NCI-H69 (cell line): ENCODE measurements at regions not wholly inside any gene's neighbourhood (a gene's known extent, or its start where the extent isn't known, plus 50 kb on each side); places are given as distances from the start of the nearest gene placed in this dataset.
"Not testable (repeated sequence)": the region's sequence is repeated elsewhere in the genome, so short reads cannot be mapped to it uniquely, and the experiment has no call there.

Experiments
- DNase-seq: peaks from one replicate; lab custom pipeline; 2025; lab: John Stamatoyannopoulos, UW

DNA sequence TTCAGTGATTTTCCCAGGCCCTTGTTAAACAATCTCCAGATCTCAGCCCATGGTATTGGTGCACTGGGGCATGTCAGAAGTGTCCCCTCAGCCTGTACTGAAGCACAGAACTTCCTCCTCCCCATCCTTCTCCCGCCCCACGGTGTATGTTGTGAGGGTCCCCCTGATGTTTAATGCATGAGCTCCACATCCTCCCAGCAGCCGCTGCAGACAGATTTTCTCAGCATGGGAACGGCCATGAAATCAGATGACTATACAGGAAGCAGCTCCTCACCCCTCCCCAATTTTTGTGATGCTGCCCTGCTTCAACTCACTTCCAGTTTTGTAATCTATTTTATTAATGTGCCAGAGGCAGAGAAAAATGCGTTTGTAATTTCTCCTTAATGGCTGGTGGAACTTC, 406.0 kb downstream of the MIAT start:
- no peak for DNase-seq

DNA sequence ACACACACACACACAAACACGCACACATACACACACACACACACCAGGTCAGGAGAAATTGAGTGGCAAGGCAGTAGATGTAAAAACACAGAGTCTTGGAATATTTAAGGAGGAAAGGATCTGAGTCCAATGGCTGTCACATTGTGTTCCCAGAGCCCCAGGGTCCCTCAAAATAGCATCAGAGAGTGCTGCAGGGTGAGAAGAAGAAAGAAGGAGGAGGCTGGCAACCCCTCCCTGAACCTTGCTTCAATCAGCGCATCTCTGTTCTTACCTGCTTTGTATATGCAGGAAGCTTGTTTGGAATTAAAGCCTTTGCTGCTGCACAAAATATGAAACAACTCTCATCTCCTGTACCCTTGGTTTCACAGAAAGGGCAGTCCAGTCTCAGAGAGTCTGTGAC, 406.5 kb downstream of the MIAT start:
- no peak for DNase-seq

DNA sequence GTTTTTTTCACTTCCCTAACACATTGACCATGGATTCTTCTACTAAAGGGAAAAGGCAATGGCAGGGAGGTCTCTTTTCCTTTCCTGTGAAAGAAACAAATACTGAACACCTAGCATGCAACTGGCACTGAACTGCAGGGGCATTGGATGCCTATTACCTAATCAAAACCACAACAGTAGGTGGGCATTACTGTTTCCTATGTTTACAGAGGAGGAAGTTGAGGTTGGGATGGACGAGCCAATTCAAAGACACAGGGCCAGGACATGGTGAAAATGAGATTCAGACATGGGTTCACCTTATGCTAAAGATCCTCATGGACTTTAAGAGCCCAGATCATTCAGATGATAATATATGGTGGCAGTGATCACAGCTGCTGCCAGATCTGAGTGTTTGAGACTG, 407.0 kb downstream of the MIAT start:
- no peak for DNase-seq

DNA sequence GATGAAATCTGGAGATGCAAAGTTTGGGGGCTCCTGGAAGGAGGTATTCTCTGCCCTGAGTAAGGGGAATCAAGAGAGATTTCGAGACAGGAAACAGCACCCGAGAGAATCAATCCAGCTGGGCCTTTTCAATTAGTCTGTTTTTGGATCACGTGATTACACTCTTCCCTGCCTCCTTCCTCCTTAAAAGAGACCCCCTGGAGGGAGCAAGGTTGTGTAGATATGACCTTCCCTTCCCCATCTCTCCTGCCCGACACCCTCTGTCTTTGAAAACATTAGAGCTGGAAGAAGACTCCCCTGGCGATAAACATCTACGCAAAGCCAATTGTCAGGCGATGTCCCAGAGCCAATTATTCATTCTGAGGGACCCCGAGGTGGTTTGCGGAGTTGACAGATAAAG, 407.9 kb downstream of the MIAT start:
- peak; percentile 22 for DNase-seq

DNA sequence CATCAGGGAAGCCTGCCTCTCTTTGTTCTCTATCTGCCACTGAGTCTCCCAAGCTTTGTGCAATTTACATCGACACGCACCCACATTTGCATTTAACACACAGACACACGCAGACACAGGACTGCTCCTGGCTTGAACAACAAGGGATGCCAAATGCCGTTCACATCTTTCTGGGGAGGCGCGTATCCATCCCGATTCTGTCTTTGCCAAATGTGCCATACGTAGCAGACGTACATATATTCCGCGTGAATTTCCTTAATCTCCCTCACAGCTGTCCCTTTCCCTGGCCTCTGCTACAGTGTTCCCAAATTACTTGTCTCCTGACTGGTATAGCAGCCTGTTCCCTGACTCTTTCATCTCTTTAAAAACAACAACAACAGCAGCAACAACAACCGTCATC, 409.5 kb downstream of the MIAT start:
- no peak for DNase-seq

DNA sequence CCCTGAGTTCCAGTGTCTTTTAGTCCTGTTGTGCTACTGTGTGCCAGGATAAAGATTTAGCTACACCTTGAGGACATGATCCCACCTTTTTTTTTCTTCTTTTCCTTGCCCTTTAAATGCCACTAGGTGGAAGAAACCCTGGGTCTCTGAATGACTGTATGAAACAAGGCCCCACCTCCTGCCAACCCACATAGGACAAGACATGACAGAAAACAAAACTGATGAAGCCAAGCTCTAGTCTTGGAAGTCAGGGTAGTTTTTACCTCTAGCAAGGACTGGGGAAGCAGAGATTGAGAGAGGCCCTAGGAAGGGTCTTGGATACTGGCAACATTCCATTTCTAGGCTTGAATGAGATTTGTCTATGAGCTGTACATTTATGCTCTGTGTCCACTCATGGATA, 410.7 kb downstream of the MIAT start:
- DNase-seq = no peak

DNA sequence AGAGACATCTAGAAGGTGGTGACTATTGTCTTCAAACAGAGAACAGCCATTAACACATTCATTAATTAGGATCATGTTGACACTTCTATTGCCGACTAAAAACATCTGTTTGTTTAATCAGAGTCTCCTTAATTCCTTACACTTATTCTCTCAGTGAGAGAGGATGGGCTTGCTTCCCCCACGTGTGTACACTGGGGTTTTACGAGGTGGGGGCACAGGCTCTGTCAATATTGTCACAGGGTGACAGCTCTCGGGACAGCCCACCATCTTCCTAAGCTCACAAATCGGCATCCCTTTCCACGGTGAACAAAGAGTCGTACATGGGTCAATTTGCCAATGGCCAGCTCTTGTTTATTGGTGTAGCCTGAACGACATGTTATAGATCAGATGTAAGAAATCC, 413.2 kb downstream of the MIAT start:
- no peak for DNase-seq

DNA sequence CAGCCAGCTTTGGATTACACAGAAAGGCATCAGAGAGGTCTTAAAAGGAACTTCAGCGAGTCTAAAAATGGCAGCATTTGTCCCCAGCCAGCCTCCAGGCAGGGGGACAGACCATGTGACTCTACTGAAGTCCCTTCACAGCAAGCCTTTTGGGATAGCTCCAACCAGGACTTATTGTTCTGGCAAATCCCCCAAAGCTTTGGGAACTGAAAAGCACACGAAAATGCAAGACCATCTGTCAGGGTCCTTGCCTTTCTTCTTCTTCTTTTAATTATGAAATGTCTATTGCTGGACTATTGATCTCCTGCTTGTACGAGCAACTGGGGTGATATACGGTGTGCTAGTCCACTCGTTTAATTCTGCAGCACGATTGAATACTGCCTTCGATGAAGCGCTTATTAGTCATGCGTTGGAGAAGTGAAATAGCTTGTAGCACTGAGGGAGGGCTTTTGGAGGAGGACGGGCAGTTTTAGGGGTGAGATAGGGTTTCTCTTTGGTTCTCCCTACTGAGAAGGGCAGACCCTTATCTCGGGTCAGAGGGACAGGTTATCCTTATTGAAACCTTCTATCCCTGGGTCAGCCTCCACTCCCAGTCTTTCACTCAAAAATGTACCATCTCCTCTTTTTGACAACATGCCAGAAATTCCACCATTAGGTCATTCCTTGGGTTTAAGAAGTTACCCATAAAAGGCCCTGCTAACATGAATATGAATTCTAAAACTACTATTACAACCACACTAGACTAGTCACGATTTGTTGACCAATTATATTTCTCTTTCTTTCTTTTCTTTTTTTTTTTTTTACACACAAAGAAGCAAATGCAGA, 416.4 kb downstream of the MIAT start:
- DNase-seq = no peak

DNA sequence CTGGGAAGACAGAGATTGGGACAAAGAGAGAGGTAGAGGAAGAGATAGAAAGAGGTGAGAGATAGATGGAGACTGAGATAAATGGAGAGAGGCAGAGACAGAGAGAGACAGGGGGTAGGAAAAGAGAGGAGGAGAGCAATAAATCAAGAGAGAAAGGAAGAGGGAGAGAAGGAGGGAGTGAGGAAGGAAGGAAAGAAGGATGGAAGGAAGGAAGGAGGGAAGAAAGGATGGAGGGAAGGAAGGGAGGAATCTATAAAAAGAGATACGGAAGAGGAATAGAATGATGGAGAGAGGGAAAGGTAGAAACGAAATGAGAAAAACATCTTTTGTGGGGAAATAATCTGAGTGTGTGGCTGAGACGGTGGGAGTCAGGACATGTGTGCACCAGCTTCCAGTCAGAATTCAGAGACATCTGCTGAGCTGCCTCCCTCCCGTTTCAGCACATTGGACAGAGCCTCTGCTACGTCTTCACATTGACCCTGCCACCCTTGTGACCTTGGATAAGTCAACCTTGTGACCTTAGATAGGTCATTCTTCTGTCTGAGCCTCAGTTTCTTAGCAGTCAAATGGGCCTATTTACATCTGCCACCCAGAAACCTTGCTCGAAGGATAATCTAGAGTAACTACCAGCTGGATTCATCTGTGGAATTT, 417.8 kb downstream of the MIAT start:
- DNase-seq = no peak

DNA sequence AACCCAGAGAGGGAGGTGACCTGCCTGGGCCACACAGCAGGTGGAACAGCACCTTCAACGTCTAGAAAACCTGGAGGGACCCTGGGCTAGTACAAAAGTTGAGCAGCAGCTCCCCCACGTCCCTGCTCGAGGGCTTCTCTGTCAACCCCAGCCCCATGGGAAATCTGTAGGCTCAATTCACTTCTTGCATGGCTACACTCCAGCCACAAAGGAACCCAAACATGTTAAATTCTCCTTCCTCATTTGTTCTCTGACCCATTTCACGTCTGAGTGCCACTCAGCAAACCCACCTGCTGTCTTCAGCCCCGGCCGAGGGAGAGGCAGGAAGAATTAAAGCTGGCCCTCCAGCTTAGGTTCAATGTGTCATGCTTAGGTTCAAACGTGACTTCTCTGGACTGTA, 418.5 kb downstream of the MIAT start:
- DNase-seq = no peak

DNA sequence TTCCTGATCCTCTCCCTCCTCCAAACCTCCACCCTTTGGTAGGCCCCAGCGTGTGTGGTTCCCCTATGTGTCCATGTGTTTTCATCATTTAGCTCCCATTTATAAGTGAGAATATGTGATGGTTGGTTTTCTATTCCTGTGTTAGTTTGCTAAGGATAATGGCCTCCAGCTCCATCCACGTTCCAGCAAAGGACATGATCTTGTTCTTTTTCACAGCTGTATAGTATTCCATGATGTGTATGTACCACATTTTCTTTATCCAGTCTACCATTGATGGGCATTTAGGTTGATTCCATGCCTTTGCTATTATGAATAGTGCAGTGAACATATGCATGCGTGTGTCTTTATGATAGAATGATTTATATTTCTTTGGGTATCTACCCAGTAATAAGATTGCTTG, 420.7 kb downstream of the MIAT start:
- DNase-seq = not testable (repeated sequence)

DNA sequence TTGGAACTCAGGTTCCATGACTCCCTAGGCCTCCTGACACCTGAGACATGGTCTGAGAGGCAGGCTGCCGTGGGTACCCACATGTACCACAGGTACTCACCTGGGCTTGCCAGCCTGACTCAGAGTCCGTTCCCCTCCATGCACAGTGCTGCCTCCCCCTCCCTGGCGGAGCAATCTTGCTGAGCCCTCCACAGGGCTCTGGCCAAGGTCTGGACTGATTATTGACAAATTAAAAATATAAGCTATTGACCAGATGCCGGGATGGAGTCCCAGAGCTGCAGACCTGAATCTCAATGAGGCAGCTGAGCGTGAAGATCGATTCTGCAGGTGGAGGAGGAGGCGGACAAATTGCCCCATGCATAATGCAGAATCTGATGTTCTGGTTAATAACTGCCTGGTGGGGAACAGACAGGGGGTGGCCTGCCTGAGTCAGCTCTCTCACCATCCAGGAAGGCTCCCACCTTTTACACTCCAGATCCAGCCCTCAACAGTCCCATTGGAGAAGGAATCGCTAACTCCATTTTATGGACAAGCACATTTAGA, 422.7 kb downstream of the MIAT start:
- DNase-seq = no peak

DNA sequence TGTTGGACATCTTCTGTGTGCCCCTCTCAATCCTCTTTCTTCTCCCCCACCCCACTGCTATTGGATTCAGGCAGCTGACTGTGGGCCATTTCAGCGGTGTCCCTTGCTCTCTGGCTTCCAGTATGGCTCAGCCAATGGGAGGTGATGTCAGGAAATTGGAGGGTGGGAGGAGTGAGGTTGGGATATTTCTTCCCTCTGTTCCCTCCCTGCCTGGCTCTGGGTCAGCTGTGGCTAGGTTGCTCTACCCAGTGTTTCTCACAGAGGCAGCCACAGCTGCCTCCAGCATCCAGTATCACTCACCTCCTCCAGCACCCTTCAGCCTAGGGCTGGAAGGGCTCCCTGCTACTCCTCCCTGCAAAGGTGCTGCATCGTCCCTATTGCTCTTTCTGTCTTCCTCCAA, 423.5 kb downstream of the MIAT start:
- DNase-seq = no peak

DNA sequence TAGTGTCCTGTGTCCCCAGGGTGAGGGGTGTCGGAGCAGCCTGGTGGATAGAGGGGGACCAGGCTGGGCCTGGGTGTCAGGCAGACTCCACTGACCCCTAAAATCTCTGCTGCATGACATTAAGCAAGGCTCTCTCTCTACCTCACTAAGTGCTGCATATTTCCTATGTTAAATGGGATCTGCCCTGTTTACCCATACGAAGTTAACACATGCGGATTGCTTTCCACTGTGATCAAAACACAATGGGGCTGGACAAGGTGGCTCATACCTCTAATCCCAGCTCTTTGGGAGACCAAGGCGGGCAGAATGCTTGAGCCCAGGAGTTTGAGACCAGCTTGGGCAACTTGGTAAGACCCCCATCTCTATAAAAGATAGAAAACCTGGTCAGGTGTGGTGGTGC, 426.2 kb downstream of the MIAT start:
- no peak for DNase-seq

DNA sequence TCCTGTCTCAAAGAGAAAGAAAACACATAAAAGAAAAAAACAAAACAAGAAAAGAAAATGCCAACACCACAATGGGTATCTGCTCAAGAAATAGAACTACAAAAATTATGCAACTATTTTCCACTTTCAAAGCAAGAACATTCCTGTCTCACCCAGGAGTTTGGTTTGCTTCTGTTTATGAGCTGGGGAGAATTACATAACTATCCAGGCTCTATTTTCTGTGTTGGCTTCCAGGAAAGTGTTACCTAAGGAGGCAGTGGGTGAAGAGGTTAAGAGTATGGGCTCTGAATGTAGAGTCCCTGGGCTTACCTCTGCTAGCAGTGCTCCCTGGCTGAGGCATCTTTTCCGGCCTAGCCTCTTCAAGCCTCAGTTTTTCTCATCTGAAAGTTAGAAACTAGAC, 426.7 kb downstream of the MIAT start:
- no peak for DNase-seq

DNA sequence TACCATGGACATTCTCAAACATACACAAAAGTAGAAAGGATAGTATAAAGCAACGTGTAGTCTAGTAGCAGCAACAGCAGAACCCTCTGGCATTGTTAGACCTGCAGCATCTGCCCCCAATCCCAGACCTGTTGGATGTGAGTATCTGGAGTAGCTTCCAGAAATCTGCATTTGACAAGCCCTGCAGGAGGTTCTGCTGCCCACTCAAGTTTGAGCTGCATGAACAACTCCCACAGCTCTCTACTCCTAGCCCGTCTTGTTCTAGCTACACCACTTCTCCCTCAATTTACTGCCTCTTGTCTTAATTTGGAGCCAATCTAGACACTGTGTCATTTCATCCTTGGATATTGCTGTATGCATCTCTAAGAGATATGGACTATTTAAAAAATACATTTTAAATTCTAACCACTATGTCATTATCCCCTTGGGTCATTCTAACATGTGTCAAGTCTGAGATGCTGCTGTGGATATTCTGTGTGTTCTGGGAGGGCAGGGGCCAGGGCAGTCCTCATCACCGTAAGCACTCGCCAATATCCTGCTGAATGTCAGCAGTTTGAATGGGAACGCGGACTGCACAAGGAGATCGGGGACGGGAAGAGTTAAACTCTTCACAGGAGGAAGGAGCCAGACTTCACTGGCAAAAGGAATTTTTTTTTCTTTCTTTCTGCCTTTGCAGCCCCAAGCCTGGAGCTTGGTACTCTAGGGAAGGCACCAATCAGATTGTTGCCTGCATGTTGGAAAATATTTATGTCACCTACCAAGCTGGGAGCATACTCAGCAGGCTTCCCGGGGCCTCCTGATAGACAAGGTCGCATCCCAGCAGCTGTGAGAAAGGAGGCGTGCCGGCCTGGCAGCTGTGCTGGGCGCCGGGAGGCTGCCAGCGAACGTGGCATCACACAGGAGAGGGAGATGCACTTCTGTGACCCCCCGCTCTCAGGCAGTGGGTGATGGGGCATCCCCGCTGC, 429.0 kb downstream of the MIAT start:
- no peak for DNase-seq

DNA sequence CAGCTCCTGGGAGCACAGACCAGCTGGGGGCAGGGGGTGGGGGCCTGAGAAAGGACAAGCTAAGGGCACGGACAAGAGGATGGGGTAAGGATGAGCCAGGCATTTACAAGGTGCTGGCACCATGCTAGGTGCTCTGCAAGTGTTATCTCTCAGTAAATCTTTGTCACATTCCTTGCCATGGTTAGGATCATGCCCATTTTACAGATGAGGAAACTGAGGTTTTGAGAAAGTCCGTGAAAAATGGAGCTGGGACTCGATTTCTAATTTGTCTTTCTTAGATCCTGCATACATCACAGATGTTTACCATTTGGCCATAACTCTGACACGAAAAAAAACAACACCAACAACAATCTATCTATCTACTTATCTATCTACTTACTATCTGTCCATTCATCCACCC, 429.7 kb downstream of the MIAT start:
- DNase-seq = no peak

DNA sequence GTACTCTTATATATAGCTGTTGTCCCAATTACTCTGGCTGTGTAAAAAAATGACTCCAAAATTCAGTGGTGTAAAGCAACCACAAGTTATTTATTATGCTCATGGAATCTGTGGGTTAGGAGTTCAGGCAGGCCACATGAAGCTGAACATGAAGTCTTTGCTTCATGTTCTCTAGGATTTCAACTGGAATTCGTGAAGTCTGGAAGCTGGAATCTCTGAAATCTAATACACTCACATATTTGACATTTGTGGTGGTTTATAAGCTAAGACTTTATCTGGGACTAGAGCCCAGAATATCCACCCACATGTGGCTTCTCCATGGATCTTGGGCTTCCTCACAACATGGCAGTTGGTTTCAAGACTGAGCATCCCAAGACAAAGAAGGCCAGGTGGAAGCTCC, 430.6 kb downstream of the MIAT start:
- no peak for DNase-seq

DNA sequence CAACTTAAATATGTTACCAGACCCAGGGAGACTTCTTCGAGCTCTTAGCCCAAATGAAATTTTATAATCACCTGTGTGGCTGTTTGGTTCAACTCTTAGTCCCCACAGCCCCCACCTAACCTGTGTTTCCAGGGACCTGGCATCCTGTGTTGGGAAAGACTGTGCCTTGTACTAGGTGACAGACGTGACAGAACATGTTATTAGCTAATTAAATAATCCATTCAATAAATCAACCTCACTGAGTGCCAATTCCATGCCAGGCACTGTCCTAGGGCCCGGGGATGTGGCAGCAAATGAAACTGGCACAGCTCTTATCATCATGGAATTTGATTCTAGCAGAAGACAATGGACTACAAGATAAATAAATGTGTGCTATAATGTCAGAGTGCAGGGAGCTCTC, 431.9 kb downstream of the MIAT start:
- DNase-seq = no peak

DNA sequence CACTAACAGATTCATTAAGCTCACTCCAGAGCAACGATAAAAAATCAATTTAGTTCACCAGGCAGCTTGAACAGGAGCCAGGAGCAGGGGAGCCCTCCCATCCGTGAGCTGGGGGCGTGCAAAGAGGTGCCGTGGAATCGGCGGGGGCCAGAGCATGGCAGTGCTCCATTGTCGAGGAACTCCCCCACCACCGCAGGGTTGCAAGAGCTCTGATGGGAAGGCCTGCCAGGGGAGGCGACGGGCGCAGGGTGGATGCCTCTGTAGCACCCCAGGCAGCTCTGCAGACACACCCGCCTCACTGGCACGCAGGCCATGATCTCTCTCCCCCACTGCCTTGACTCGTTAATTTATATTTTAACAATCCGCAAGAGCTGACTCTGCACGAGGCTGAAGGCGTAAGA, 433.2 kb downstream of the MIAT start:
- no peak for DNase-seq

DNA sequence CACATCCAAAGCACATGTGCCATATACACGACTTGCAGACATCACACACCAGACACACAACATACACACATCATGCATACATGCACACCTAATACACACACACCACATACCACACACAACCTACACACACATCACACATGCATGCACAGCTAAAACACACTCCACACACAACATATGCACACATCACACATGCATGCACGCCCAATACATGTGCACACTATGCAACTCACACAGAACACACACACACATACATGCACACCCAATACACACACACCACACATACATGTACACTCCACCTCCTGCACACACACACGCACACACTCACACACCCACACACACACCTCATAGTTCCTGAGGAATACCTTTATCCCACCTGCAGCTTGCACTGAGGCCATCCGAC, 436.0 kb downstream of the MIAT start:
- DNase-seq = no peak

DNA sequence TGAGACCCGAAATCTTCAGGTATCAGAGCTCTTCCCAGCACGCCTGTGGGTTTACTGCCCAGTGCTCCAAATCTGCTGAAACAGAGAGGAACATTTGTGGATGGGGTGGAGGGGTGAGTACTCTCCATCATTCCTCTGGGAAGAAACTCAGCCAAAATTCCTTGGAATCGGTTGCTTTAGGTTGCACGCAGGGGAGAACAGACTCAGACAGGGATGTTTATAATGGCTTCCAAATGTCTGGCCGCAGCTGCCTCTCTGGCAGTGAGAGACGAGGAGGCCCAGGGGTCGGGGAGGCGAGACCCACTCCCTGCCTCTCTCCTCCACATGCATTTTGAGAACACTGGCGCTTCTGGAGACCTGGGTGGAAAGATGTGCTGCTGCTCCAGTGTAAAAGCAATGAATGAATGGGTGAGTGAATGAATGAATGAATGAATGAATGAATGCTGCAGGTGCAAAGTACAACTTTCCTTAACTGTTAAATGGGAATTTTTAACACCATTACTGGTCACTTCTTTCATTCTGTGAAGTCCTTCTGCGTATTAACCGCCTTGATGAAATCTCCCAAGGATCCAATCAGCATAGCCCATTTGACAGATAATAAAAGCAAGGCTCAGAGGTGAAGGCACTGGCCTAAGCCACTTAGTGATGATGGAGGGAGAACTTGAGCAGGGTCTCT, 437.4 kb downstream of the MIAT start:
- no peak for DNase-seq
